ENCODE measurements at regions not wholly inside any gene's neighbourhood (a gene's known extent, or its start where the extent isn't known, plus 50 kb on each side); places are given as distances from the start of the nearest gene placed in this dataset.

- Histone ChIP-seq H3K36me3 (ENCODE audit: control insufficient read depth, insufficient read depth, low read length) (no peaks in the 10 kb centered on the region), H3K23ac (ENCODE audit: low read length) (no peak overlapping the region), H3K79me2 (ENCODE audit: control insufficient read depth, insufficient read depth, low read length) (no peaks in the 10 kb centered on the region), H3K18ac (ENCODE audit: low read length) (no peak overlapping the region), H2BK5ac (ENCODE audit: low read length) (no peak overlapping the region), H3K4me2 (ENCODE audit: low read length) (no peak overlapping the region), H4K5ac (ENCODE audit: low read length) (no peak overlapping the region), H2BK15ac (replicated peaks; ENCODE audit: low read depth) (no peak overlapping the region), H3K56ac (ENCODE audit: low read length) (no peak overlapping the region), H3K4me3 (ENCODE audit: low read length) (no peak overlapping the region), H3K4me1 (ENCODE audit: control insufficient read depth, low read depth, low read length) (no peaks in the 10 kb centered on the region), H3K27ac (ENCODE audit: low read depth, low read length) (no peak overlapping the region), H3K9ac (ENCODE audit: low read length) (no peak overlapping the region), H2BK120ac (ENCODE audit: low read depth, low read length) (no peak overlapping the region), H3K4ac (ENCODE audit: low read depth, low read length) (no peak overlapping the region), H4K8ac (ENCODE audit: low read depth, low read length) (no peak overlapping the region), H3K27me3 (ENCODE audit: insufficient read depth, low read length, poor library complexity) (no peaks in the 10 kb centered on the region), H2AK5ac (ENCODE audit: low read length) (no peak overlapping the region), H3K79me1 (ENCODE audit: low read length) (no peaks in the 10 kb centered on the region)
- no CpG with 5 or more reads among the region's 6 CpGs for WGBS (ENCODE audit: extremely low coverage, insufficient coverage, low lambda C conversion rate)
- DNase-seq, result no peak
These were observed 86.2 kb upstream of the ANXA1 start for GRCh38 chr9:73065439-73065838.

- Histone ChIP-seq H3K27me3 (ENCODE audit: insufficient read depth, low read length, poor library complexity) (no peaks in the 10 kb centered on the region), H4K8ac (ENCODE audit: low read depth, low read length) (no peak overlapping the region), H3K79me2 (ENCODE audit: control insufficient read depth, insufficient read depth, low read length) (no peaks in the 10 kb centered on the region), H3K56ac (ENCODE audit: low read length) (no peak overlapping the region), H3K36me3 (ENCODE audit: control insufficient read depth, insufficient read depth, low read length) (no peaks in the 10 kb centered on the region), H2BK5ac (ENCODE audit: low read length) (no peak overlapping the region), H2AK5ac (ENCODE audit: low read length) (no peak overlapping the region), H2BK15ac (replicated peaks; ENCODE audit: low read depth) (no peak overlapping the region), H3K4me1 (ENCODE audit: control insufficient read depth, low read depth, low read length) (no peaks in the 10 kb centered on the region), H3K9ac (ENCODE audit: low read length) (no peak overlapping the region), H3K4ac (ENCODE audit: low read depth, low read length) (no peak overlapping the region), H3K27ac (ENCODE audit: low read depth, low read length) (no peak overlapping the region), H3K4me2 (ENCODE audit: low read length) (no peak overlapping the region), H3K18ac (ENCODE audit: low read length) (no peak overlapping the region), H2BK120ac (ENCODE audit: low read depth, low read length) (no peak overlapping the region), H4K5ac (ENCODE audit: low read length) (no peak overlapping the region), H3K4me3 (ENCODE audit: low read length) (no peak overlapping the region), H3K23ac (ENCODE audit: low read length) (no peak overlapping the region), H3K79me1 (ENCODE audit: low read length) (no peaks in the 10 kb centered on the region)
- DNase-seq, result no peak
- no CpG with 5 or more reads among the region's 3 CpGs for WGBS (ENCODE audit: extremely low coverage, insufficient coverage, low lambda C conversion rate)
These were observed 87.3 kb upstream of the ANXA1 start for GRCh38 chr9:73064315-73064714.

GRCh38 chr9:73061146-73061545 lies 90.5 kb upstream of the ANXA1 start:
- Histone ChIP-seq H2AK5ac (ENCODE audit: low read length) (no peak overlapping the region), H4K8ac (ENCODE audit: low read depth, low read length) (no peak overlapping the region), H3K9ac (ENCODE audit: low read length) (no peak overlapping the region), H2BK120ac (ENCODE audit: low read depth, low read length) (no peak overlapping the region), H3K27ac (ENCODE audit: low read depth, low read length) (no peak overlapping the region), H3K79me2 (ENCODE audit: control insufficient read depth, insufficient read depth, low read length) (no peaks in the 10 kb centered on the region), H2BK5ac (ENCODE audit: low read length) (no peak overlapping the region), H3K23ac (ENCODE audit: low read length) (no peak overlapping the region), H3K18ac (ENCODE audit: low read length) (no peak overlapping the region), H3K4me2 (ENCODE audit: low read length) (no peak overlapping the region), H3K36me3 (ENCODE audit: control insufficient read depth, insufficient read depth, low read length) (no peaks in the 10 kb centered on the region), H3K4me3 (ENCODE audit: low read length) (no peak overlapping the region), H3K56ac (ENCODE audit: low read length) (no peak overlapping the region), H3K4ac (ENCODE audit: low read depth, low read length) (no peak overlapping the region), H3K27me3 (ENCODE audit: insufficient read depth, low read length, poor library complexity) (no peaks in the 10 kb centered on the region), H3K4me1 (ENCODE audit: control insufficient read depth, low read depth, low read length) (no peaks in the 10 kb centered on the region), H2BK15ac (replicated peaks; ENCODE audit: low read depth) (no peak overlapping the region), H4K5ac (ENCODE audit: low read length) (no peak overlapping the region), H3K79me1 (ENCODE audit: low read length) (no peaks in the 10 kb centered on the region)
- no peak for DNase-seq
- WGBS (ENCODE audit: extremely low coverage, insufficient coverage, low lambda C conversion rate), result no CpG with 5 or more reads among the region's 3 CpGs

GRCh38 chr9:73059247-73059646 lies 92.4 kb upstream of the ANXA1 start:
- H3K36me3 ChIP-seq (ENCODE audit: control insufficient read depth, insufficient read depth, low read length), result no peaks in the 10 kb centered on the region
- H2AK5ac ChIP-seq (ENCODE audit: low read length), result no peak overlapping the region
- H4K8ac ChIP-seq (ENCODE audit: low read depth, low read length), result no peak overlapping the region
- no peak overlapping the region for H3K27ac ChIP-seq (ENCODE audit: low read depth, low read length)
- WGBS (ENCODE audit: extremely low coverage, insufficient coverage, low lambda C conversion rate), result no CpG with 5 or more reads among the region's 2 CpGs
- no peak overlapping the region for H2BK15ac ChIP-seq (replicated peaks; ENCODE audit: low read depth)
- no peak overlapping the region for H3K4me3 ChIP-seq (ENCODE audit: low read length)
- no peak overlapping the region for H2BK5ac ChIP-seq (ENCODE audit: low read length)
- no peaks in the 10 kb centered on the region for H3K4me1 ChIP-seq (ENCODE audit: control insufficient read depth, low read depth, low read length)
- no peaks in the 10 kb centered on the region for H3K79me1 ChIP-seq (ENCODE audit: low read length)
- H3K79me2 ChIP-seq (ENCODE audit: control insufficient read depth, insufficient read depth, low read length), result no peaks in the 10 kb centered on the region
- no peak overlapping the region for H3K56ac ChIP-seq (ENCODE audit: low read length)
- H4K5ac ChIP-seq (ENCODE audit: low read length), result no peak overlapping the region
- no peaks in the 10 kb centered on the region for H3K27me3 ChIP-seq (ENCODE audit: insufficient read depth, low read length, poor library complexity)
- H3K9ac ChIP-seq (ENCODE audit: low read length), result no peak overlapping the region
- DNase-seq, result no peak
- no peak overlapping the region for H3K4me2 ChIP-seq (ENCODE audit: low read length)
- H3K23ac ChIP-seq (ENCODE audit: low read length), result no peak overlapping the region
- no peak overlapping the region for H2BK120ac ChIP-seq (ENCODE audit: low read depth, low read length)
- no peak overlapping the region for H3K4ac ChIP-seq (ENCODE audit: low read depth, low read length)
- no peak overlapping the region for H3K18ac ChIP-seq (ENCODE audit: low read length)

GRCh38 chr9:73056245-73056644 lies 95.4 kb upstream of the ANXA1 start:
- H3K23ac ChIP-seq (ENCODE audit: low read length), result no peak overlapping the region
- H3K4ac ChIP-seq (ENCODE audit: low read depth, low read length), result no peak overlapping the region
- DNase-seq, result no peak
- H3K4me1 ChIP-seq (ENCODE audit: control insufficient read depth, low read depth, low read length), result no peaks in the 10 kb centered on the region
- no peak overlapping the region for H3K9ac ChIP-seq (ENCODE audit: low read length)
- no peak overlapping the region for H4K5ac ChIP-seq (ENCODE audit: low read length)
- no CpG with 5 or more reads among the region's 5 CpGs for WGBS (ENCODE audit: extremely low coverage, insufficient coverage, low lambda C conversion rate)
- H3K56ac ChIP-seq (ENCODE audit: low read length), result no peak overlapping the region
- H3K27ac ChIP-seq (ENCODE audit: low read depth, low read length), result no peak overlapping the region
- H3K36me3 ChIP-seq (ENCODE audit: control insufficient read depth, insufficient read depth, low read length), result no peaks in the 10 kb centered on the region
- H3K4me3 ChIP-seq (ENCODE audit: low read length), result no peak overlapping the region
- no peak overlapping the region for H3K18ac ChIP-seq (ENCODE audit: low read length)
- no peaks in the 10 kb centered on the region for H3K79me1 ChIP-seq (ENCODE audit: low read length)
- no peaks in the 10 kb centered on the region for H3K79me2 ChIP-seq (ENCODE audit: control insufficient read depth, insufficient read depth, low read length)
- H3K27me3 ChIP-seq (ENCODE audit: insufficient read depth, low read length, poor library complexity), result no peaks in the 10 kb centered on the region
- no peak overlapping the region for H2BK120ac ChIP-seq (ENCODE audit: low read depth, low read length)
- H3K4me2 ChIP-seq (ENCODE audit: low read length), result no peak overlapping the region
- no peak overlapping the region for H4K8ac ChIP-seq (ENCODE audit: low read depth, low read length)
- H2AK5ac ChIP-seq (ENCODE audit: low read length), result no peak overlapping the region
- H2BK15ac ChIP-seq (replicated peaks; ENCODE audit: low read depth), result no peak overlapping the region
- H2BK5ac ChIP-seq (ENCODE audit: low read length), result no peak overlapping the region

- Histone ChIP-seq H3K23ac (ENCODE audit: low read length) (no peak overlapping the region), H2BK5ac (ENCODE audit: low read length) (no peak overlapping the region), H3K18ac (ENCODE audit: low read length) (no peak overlapping the region), H3K4ac (ENCODE audit: low read depth, low read length) (no peak overlapping the region), H4K8ac (ENCODE audit: low read depth, low read length) (no peak overlapping the region), H3K4me3 (ENCODE audit: low read length) (no peak overlapping the region), H3K79me2 (ENCODE audit: control insufficient read depth, insufficient read depth, low read length) (no peaks in the 10 kb centered on the region), H3K9ac (ENCODE audit: low read length) (no peak overlapping the region), H3K27me3 (ENCODE audit: insufficient read depth, low read length, poor library complexity) (no peaks in the 10 kb centered on the region), H3K56ac (ENCODE audit: low read length) (no peak overlapping the region), H3K4me2 (ENCODE audit: low read length) (no peak overlapping the region), H3K79me1 (ENCODE audit: low read length) (no peaks in the 10 kb centered on the region), H3K4me1 (ENCODE audit: control insufficient read depth, low read depth, low read length) (no peaks in the 10 kb centered on the region), H3K36me3 (ENCODE audit: control insufficient read depth, insufficient read depth, low read length) (no peaks in the 10 kb centered on the region), H4K5ac (ENCODE audit: low read length) (no peak overlapping the region), H2BK120ac (ENCODE audit: low read depth, low read length) (no peak overlapping the region), H2AK5ac (ENCODE audit: low read length) (no peak overlapping the region), H3K27ac (ENCODE audit: low read depth, low read length) (no peak overlapping the region), H2BK15ac (replicated peaks; ENCODE audit: low read depth) (no peak overlapping the region)
- DNase-seq, result no peak
These were observed 97.6 kb upstream of the ANXA1 start for GRCh38 chr9:73054091-73054490.
